H9 (cell line): ENCODE measurements at regions not wholly inside any gene's neighbourhood (a gene's known extent, or its start where the extent isn't known, plus 50 kb on each side); places are given as distances from the start of the nearest gene placed in this dataset.

Experiments used
- DNase-seq: peaks from one replicate; pipeline ENCODE4 v3.0.0-alpha.2; 2017
- H2AFZ ChIP-seq: one replicate; pipeline ENCODE4 v1.6.1; 2013; ENCODE audit warnings: mild to moderate bottlenecking, low read length, control low read depth, moderate library complexity
- H2AK5ac ChIP-seq: 2 replicates; pipeline ENCODE4 v1.6.1; 2013; ENCODE audit warnings: low read length, control low read depth, mixed read lengths; ENCODE audit not compliant: insufficient read length
- H2BK120ac ChIP-seq: one replicate; pipeline ENCODE4 v1.6.1; 2013; ENCODE audit warnings: low read depth, mild to moderate bottlenecking, low read length, control low read depth, inconsistent platforms; ENCODE audit not compliant: poor library complexity, severe bottlenecking
- H2BK12ac ChIP-seq: 2 replicates; pipeline ENCODE4 v1.6.1; 2013; ENCODE audit warnings: low read length, control low read depth, mixed read lengths, low read depth; ENCODE audit not compliant: insufficient read length
- H2BK15ac ChIP-seq: 2 replicates; pipeline ENCODE4 v1.6.1; 2013; ENCODE audit warnings: low read depth, low read length, control low read depth
- H2BK20ac ChIP-seq: one replicate; pipeline ENCODE4 v1.6.1; 2013; ENCODE audit warnings: low read depth, mild to moderate bottlenecking, low read length, control low read depth, inconsistent platforms; ENCODE audit not compliant: poor library complexity, severe bottlenecking
- H2BK5ac ChIP-seq: 2 replicates; pipeline ENCODE4 v1.6.1; 2013; ENCODE audit warnings: low read length, control low read depth, mixed read lengths; ENCODE audit not compliant: insufficient read length
- H3K14ac ChIP-seq: 2 replicates; pipeline ENCODE4 v1.6.1; 2013; ENCODE audit warnings: low read length, control low read depth; ENCODE audit not compliant: insufficient read depth
- H3K18ac ChIP-seq: 2 replicates; pipeline ENCODE4 v1.6.1; 2013; ENCODE audit warnings: low read depth, mild to moderate bottlenecking, mixed read lengths, low read length, control low read depth; ENCODE audit not compliant: insufficient read length
- H3K23ac ChIP-seq: 2 replicates; pipeline ENCODE4 v1.6.1; 2013; ENCODE audit warnings: low read length, control low read depth, mixed read lengths, low read depth; ENCODE audit not compliant: insufficient read length
- H3K23me2 ChIP-seq: 2 replicates; pipeline ENCODE4 v1.6.1; 2013; ENCODE audit warnings: low read depth, mild to moderate bottlenecking, mixed read lengths, low read length, control low read depth; ENCODE audit not compliant: insufficient read length, poor library complexity, severe bottlenecking
- H3K27ac ChIP-seq: 2 replicates; pipeline ENCODE4 v1.5.1; 2013; ENCODE audit warnings: low read length, control low read depth, mixed read lengths, low read depth; ENCODE audit not compliant: insufficient read length
- H3K27me3 ChIP-seq: 2 replicates; pipeline ENCODE4 v1.6.1; 2013; ENCODE audit warnings: low read length, control low read depth, inconsistent platforms; ENCODE audit not compliant: insufficient read depth
- H3K4ac ChIP-seq: 2 replicates; pipeline ENCODE4 v1.6.1; 2013; ENCODE audit warnings: low read depth, mild to moderate bottlenecking, control low read depth, inconsistent platforms, low read length, moderate library complexity
- H3K4me1 ChIP-seq: 2 replicates; pipeline ENCODE4 v1.6.1; 2013; ENCODE audit warnings: low read length, control low read depth, inconsistent platforms; ENCODE audit not compliant: insufficient read depth
- H3K4me2 ChIP-seq: 2 replicates; pipeline ENCODE4 v1.6.1; 2013; ENCODE audit warnings: low read length, control low read depth, mixed read lengths; ENCODE audit not compliant: insufficient read length, insufficient read depth
- H3K56ac ChIP-seq: 2 replicates; pipeline ENCODE4 v1.6.1; 2013; ENCODE audit warnings: low read depth, mild to moderate bottlenecking, mixed read lengths, low read length, control low read depth; ENCODE audit not compliant: insufficient read length
- H3K79me1 ChIP-seq: 2 replicates; pipeline ENCODE4 v1.6.1; 2013; ENCODE audit warnings: low read depth, mild to moderate bottlenecking, moderate library complexity, low read length, control low read depth, inconsistent platforms; ENCODE audit not compliant: insufficient read depth, poor library complexity, severe bottlenecking
- H3K79me2 ChIP-seq: 2 replicates; pipeline ENCODE4 v1.6.1; 2013; ENCODE audit warnings: low read length, control low read depth, inconsistent platforms; ENCODE audit not compliant: insufficient read depth
- H3K9ac ChIP-seq: 2 replicates; pipeline ENCODE4 v1.6.1; 2013; ENCODE audit warnings: low read length, control low read depth, mixed read lengths; ENCODE audit not compliant: insufficient read length; ENCODE audit errors: extremely low read depth
- H3K9me3 ChIP-seq: one replicate; pipeline ENCODE4 v1.6.1; 2013; ENCODE audit warnings: low read depth, low read length, inconsistent platforms; ENCODE audit not compliant: control insufficient read depth
- H3T11ph ChIP-seq: one replicate; pipeline ENCODE4 v1.6.1; 2013; ENCODE audit warnings: mild to moderate bottlenecking, low read length, control low read depth, inconsistent platforms
- H4K20me1 ChIP-seq: one replicate; pipeline ENCODE4 v1.6.1; 2013; ENCODE audit not compliant: control insufficient read depth, insufficient read length, insufficient read depth
- H4K5ac ChIP-seq: 2 replicates; pipeline ENCODE4 v1.6.1; 2013; ENCODE audit warnings: low read depth, mild to moderate bottlenecking, mixed read lengths, low read length, control low read depth; ENCODE audit not compliant: insufficient read length
- H4K8ac ChIP-seq: replicated peaks from 2 replicates; pipeline ENCODE4 v1.6.1; 2013; ENCODE audit warnings: low read length, control low read depth, mixed read lengths, low read depth; ENCODE audit not compliant: insufficient read length
- H4K91ac ChIP-seq: 2 replicates; pipeline ENCODE4 v1.6.1; 2013; ENCODE audit warnings: low read depth, mild to moderate bottlenecking, moderate library complexity, mixed read lengths, low read length, control low read depth; ENCODE audit not compliant: insufficient read length
- H3K27ac Mint-ChIP-seq, 3 experiments: 2 replicates in 2 of 3; 3 replicates in 1 of 3; pipeline ENCODE4 v1.8.0; 2020 to 2021; ENCODE audit warnings: mixed read lengths in 3 of 3, mild to moderate bottlenecking in 1 of 3, moderate library complexity in 1 of 3
- H3K27me3 Mint-ChIP-seq: 2 replicates; pipeline ENCODE4 v1.8.0; 2021; ENCODE audit warnings: low read depth, mild to moderate bottlenecking, moderate library complexity, mixed read lengths
- H3K36me3 Mint-ChIP-seq, 3 experiments: 2 replicates in 2 of 3; 3 replicates in 1 of 3; pipeline ENCODE4 v1.8.0; 2020 to 2021; ENCODE audit warnings: low read depth in 3 of 3, mixed read lengths in 3 of 3; ENCODE audit not compliant: insufficient read depth in 1 of 3
- H3K4me1 Mint-ChIP-seq, 2 experiments: 2 replicates each; pipeline ENCODE4 v1.8.0; 2020; ENCODE audit warnings: mixed read lengths in 2 of 2
- H3K4me3 Mint-ChIP-seq, 2 experiments: 2 replicates in 1 of 2; 3 replicates in 1 of 2; pipeline ENCODE4 v1.8.0; 2020 to 2021; ENCODE audit warnings: mild to moderate bottlenecking in 2 of 2, mixed read lengths in 2 of 2, moderate library complexity in 1 of 2
- H3K9me3 Mint-ChIP-seq, 2 experiments: 2 replicates in 1 of 2; 3 replicates in 1 of 2; pipeline ENCODE4 v1.8.0; 2020; ENCODE audit warnings: mild to moderate bottlenecking in 2 of 2, mixed read lengths in 2 of 2, moderate library complexity in 1 of 2
- CTCF ChIP-seq: fragments of 200-600 bp; sonication (generic); conservative IDR thresholded peaks from 3 replicates; pipeline ENCODE4 v1.8.0; 2021; ENCODE audit warnings: antibody characterized with exemption, mild to moderate bottlenecking
- WGBS: extraction: QIAGEN DNeasy Blood & Tissue Kit; methylation state at CpG from one replicate; pipeline ENCODE4 v1.1.7; 2013; ENCODE audit warnings: missing lambda C conversion rate, low lambda C conversion rate, mixed read lengths; ENCODE audit not compliant: insufficient read length; ENCODE audit errors: extremely low coverage; 5-methylcytosine and 5-hydroxymethylcytosine counted together

- DNase-seq = no peak
These were observed 86.2 kb upstream of the KCNK12 start for GRCh38 chr2:47656715-47657600.

More at GRCh38 chr2:47656715-47657600, 86.2 kb upstream of the KCNK12 start:
- H4K91ac ChIP-seq = no peak overlapping the region
- H2BK120ac ChIP-seq = no peak overlapping the region
- no CpG with 5 or more reads among the region's 8 CpGs for WGBS
- no peaks in the 10 kb centered on the region for H3K27me3 ChIP-seq
- Mint-ChIP-seq H3K9me3 (no peaks in the 10 kb centered on the region), H3K27me3 (no peaks in the 10 kb centered on the region; the same call in 1 of the 2 replicates), H3K4me3 (no peak overlapping the region), H3K36me3 (no peaks in the 10 kb centered on the region; a peak in 2 of 7 replicates), H3K4me1 (peaks cover 33 to 42% of the 10 kb centered on the region in 2 experiments), H3K27ac (no peak overlapping the region)
- H4K5ac ChIP-seq = no peak overlapping the region
- H3K23ac ChIP-seq = no peak overlapping the region
- peaks cover 6% of the 10 kb centered on the region; the same call in 1 of the 2 replicates for H3K4me1 ChIP-seq
- H3K14ac ChIP-seq = no peak overlapping the region
- no peak overlapping the region for H2BK5ac ChIP-seq
- no peak overlapping the region for H4K8ac ChIP-seq
- no peak overlapping the region for H3K56ac ChIP-seq
- no peaks in the 10 kb centered on the region for H4K20me1 ChIP-seq
- no peak overlapping the region for H2BK15ac ChIP-seq
- no peaks in the 10 kb centered on the region for H3K79me2 ChIP-seq
- H3K9ac ChIP-seq = no peak overlapping the region
- no peaks in the 10 kb centered on the region for H3K79me1 ChIP-seq
- H3K18ac ChIP-seq = no peak overlapping the region
- H2BK12ac ChIP-seq = no peak overlapping the region
- no peak overlapping the region for H2AFZ ChIP-seq
- H3K4me2 ChIP-seq = no peak overlapping the region
- no peak overlapping the region for H3T11ph ChIP-seq
- TF ChIP-seq CTCF = no peak
- no peak overlapping the region for H3K27ac ChIP-seq
- no peak overlapping the region for H3K4ac ChIP-seq
- no peak overlapping the region for H2BK20ac ChIP-seq
- no peaks in the 10 kb centered on the region for H3K23me2 ChIP-seq
- H2AK5ac ChIP-seq = no peak overlapping the region
- no peaks in the 10 kb centered on the region for H3K9me3 ChIP-seq
